ENCODE measurements at regions not wholly inside any gene's neighbourhood (a gene's known extent, or its start where the extent isn't known, plus 50 kb on each side); places are given as distances from the start of the nearest gene placed in this dataset.

DNA sequence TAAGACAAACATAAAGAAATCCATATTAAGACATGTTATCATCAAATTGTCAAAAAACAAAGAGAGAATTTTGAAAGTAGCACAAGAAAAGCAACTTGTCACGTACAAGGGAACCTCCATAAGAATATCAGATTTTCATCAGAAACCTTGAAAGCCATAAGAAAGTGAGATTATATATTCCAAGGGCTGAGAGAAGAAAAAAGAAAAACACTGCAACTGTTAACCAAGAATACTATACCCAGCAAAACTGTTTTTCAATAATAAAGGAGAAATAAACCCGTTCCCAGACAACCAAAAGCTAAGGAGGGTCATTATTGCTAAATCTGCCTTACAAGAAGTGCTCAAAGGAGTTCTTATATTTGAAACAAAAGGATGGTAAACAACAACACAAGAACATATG is 94.7 kb upstream of the TSPAN8 start:
- TF ChIP-seq POLR2A (IDR thresholded peaks at IDR 0.05; ENCODE audit: low read depth, low read length) (no peak), POLR2AphosphoS5 (IDR thresholded peaks at IDR 0.05; ENCODE audit: low read depth, low read length) (no peak)

All from GM12892 (cell line).